ENCODE measurements at regions not wholly inside any gene's neighbourhood (a gene's known extent, or its start where the extent isn't known, plus 50 kb on each side); places are given as distances from the start of the nearest gene placed in this dataset.

- Histone ChIP-seq H3K27ac (ENCODE audit: extremely low read depth, low read depth, low read length) (no peak overlapping the region), H3K9me3 (replicated peaks; ENCODE audit: control insufficient read depth, insufficient read depth, low read depth, low read length) (no peaks in the 10 kb centered on the region), H3K4me3 (no peak overlapping the region), H3K79me2 (ENCODE audit: control insufficient read depth, insufficient read depth, low read length) (no peaks in the 10 kb centered on the region), H3K4me2 (ENCODE audit: insufficient read depth, low read length) (no peak overlapping the region), H3K9ac (ENCODE audit: insufficient read depth in 1 of 2, low read depth in 2 of 2, low read length in 2 of 2) (no peak overlapping the region), H3K36me3 (ENCODE audit: control insufficient read depth, insufficient read depth, low read length) (no peaks in the 10 kb centered on the region), H4K20me1 (replicated peaks; ENCODE audit: control insufficient read depth, insufficient read depth, low read length) (no peaks in the 10 kb centered on the region), H3K4me1 (replicated peaks in 1 of 2; ENCODE audit: control insufficient read depth in 2 of 2, insufficient read depth in 2 of 2, low read length in 2 of 2) (no peaks in the 10 kb centered on the region), H3K27me3 (ENCODE audit: control insufficient read depth in 2 of 2, insufficient read depth in 2 of 2, low read length in 2 of 2) (peaks cover 22 to 37% of the 10 kb centered on the region in 2 experiments; a peak in 4 of 5 replicates), H3K9me1 (ENCODE audit: control insufficient read depth, insufficient read depth, low read length) (no peaks in the 10 kb centered on the region), H2AFZ (ENCODE audit: low read depth, low read length) (no peak overlapping the region)
- CTCF ChIA-PET (ENCODE audit: low intra/inter-chr PET ratio), result no interaction called here
- BruUV-seq (replicated peaks), result no TSS peak
- FAIRE-seq (no peak), ATAC-seq (no peak), DNase-seq (ENCODE audit: extremely low read depth in 1 of 4, low spot score in 3 of 4) (no peak)
- POLR2A ChIA-PET, result interaction anchor here (0.7 kb wide), 1 partner anchor 13 kb away, joined by 3 read pairs; no protein-coding TSS in a partner anchor
- intact Hi-C loops (cut with micrococcal nuclease), result no loop called here
- WGBS (ENCODE audit: insufficient coverage, low coverage, missing lambda C conversion rate), result 1% methylated on average over 7 of the region's 7 CpGs
- TF ChIP-seq DEAF1 (CRISPR knock-in tag; IDR thresholded peaks at IDR 0.05) (no peak), TAF1 (IDR thresholded peaks at IDR 0.05; ENCODE audit: control insufficient read depth, extremely low read depth, insufficient read depth, low read length, severe bottlenecking) (no peak)
- in situ Hi-C loops (cut with MboI), result no loop called here
These were observed 88.0 kb upstream of the SIM2 start for GRCh38 chr21:36610935-36611334.

DNA sequence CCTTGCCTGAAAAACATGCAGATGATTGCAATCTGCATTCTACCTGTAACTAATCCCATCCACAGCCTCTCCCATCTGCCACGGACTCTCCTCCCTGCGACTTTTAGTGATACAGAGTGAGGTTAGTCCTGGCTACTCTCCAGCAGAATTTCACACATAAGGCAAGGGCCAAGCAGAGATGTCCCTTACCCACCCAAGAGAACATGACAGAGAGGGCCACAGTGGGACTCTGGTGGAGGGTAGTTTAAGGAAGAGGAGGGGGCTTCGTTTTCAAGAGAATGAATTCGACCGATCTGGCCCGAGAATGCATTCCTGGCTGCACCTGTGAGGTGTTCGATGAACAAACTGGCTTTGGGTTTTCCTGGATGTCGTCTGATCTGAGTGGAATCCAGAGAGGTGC is 87.5 kb upstream of the SIM2 start:
- Histone ChIP-seq H3K9me3 (replicated peaks; ENCODE audit: control insufficient read depth, insufficient read depth, low read depth, low read length) (no peaks in the 10 kb centered on the region), H2AFZ (ENCODE audit: low read depth, low read length) (no peak overlapping the region), H3K9ac (ENCODE audit: insufficient read depth in 1 of 2, low read depth in 2 of 2, low read length in 2 of 2) (no peak overlapping the region), H3K27me3 (ENCODE audit: control insufficient read depth in 2 of 2, insufficient read depth in 2 of 2, low read length in 2 of 2) (peaks cover 22 to 33% of the 10 kb centered on the region in 2 experiments; a peak in 4 of 5 replicates), H3K27ac (ENCODE audit: extremely low read depth, low read depth, low read length) (no peak overlapping the region), H3K4me3 (no peak overlapping the region), H3K79me2 (ENCODE audit: control insufficient read depth, insufficient read depth, low read length) (no peaks in the 10 kb centered on the region), H3K4me1 (replicated peaks in 1 of 2; ENCODE audit: control insufficient read depth in 2 of 2, insufficient read depth in 2 of 2, low read length in 2 of 2) (no peaks in the 10 kb centered on the region), H3K36me3 (ENCODE audit: control insufficient read depth, insufficient read depth, low read length) (no peaks in the 10 kb centered on the region), H4K20me1 (replicated peaks; ENCODE audit: control insufficient read depth, insufficient read depth, low read length) (no peaks in the 10 kb centered on the region), H3K4me2 (ENCODE audit: insufficient read depth, low read length) (no peak overlapping the region), H3K9me1 (ENCODE audit: control insufficient read depth, insufficient read depth, low read length) (no peaks in the 10 kb centered on the region)
- ATAC-seq (no peak), DNase-seq (ENCODE audit: extremely low read depth in 1 of 4, low spot score in 3 of 4) (no peak), FAIRE-seq (no peak)
- CTCF ChIA-PET (ENCODE audit: low intra/inter-chr PET ratio), result no interaction called here
- POLR2A ChIA-PET, result no interaction called here
- in situ Hi-C loops (cut with MboI) (no loop called here), intact Hi-C loops (cut with micrococcal nuclease) (no loop called here)
- under 1% methylated on average over 8 of the region's 8 CpGs for WGBS (ENCODE audit: insufficient coverage, low coverage, missing lambda C conversion rate)
- BruUV-seq (replicated peaks), result no TSS peak
- no peak for TF ChIP-seq PTRF (tag; IDR thresholded peaks at IDR 0.05)
- TF ChIP-seq RNF2 (IDR thresholded peaks at IDR 0.05), result no peak
- no peak for TF ChIP-seq MBD1 (CRISPR knock-in tag; IDR thresholded peaks at IDR 0.05)
- no peak for TF ChIP-seq THRAP3 (IDR thresholded peaks at IDR 0.05; ENCODE audit: borderline replicate concordance)
- TF ChIP-seq CHD1 (IDR thresholded peaks at IDR 0.05; ENCODE audit: low read length), result no peak
- TF ChIP-seq, protein P1, sequence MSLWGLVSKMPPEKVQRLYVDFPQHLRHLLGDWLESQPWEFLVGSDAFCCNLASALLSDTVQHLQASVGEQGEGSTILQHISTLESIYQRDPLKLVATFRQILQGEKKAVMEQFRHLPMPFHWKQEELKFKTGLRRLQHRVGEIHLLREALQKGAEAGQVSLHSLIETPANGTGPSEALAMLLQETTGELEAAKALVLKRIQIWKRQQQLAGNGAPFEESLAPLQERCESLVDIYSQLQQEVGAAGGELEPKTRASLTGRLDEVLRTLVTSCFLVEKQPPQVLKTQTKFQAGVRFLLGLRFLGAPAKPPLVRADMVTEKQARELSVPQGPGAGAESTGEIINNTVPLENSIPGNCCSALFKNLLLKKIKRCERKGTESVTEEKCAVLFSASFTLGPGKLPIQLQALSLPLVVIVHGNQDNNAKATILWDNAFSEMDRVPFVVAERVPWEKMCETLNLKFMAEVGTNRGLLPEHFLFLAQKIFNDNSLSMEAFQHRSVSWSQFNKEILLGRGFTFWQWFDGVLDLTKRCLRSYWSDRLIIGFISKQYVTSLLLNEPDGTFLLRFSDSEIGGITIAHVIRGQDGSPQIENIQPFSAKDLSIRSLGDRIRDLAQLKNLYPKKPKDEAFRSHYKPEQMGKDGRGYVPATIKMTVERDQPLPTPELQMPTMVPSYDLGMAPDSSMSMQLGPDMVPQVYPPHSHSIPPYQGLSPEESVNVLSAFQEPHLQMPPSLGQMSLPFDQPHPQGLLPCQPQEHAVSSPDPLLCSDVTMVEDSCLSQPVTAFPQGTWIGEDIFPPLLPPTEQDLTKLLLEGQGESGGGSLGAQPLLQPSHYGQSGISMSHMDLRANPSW (CRISPR knock-in tag; IDR thresholded peaks at IDR 0.05), result no peak
- no peak for TF ChIP-seq GTF2E2 (tag; IDR thresholded peaks at IDR 0.05)
- TF ChIP-seq ZNF140 (CRISPR knock-in tag; IDR thresholded peaks at IDR 0.05), result no peak
- no peak for TF ChIP-seq SETDB1 (IDR thresholded peaks at IDR 0.05; ENCODE audit: low read length)
